ENCODE measurements at regions not wholly inside any gene's neighbourhood (a gene's known extent, or its start where the extent isn't known, plus 50 kb on each side); places are given as distances from the start of the nearest gene placed in this dataset.
"Not testable (repeated sequence)": the region's sequence is repeated elsewhere in the genome, so short reads cannot be mapped to it uniquely, and the experiment has no call there.

DNA sequence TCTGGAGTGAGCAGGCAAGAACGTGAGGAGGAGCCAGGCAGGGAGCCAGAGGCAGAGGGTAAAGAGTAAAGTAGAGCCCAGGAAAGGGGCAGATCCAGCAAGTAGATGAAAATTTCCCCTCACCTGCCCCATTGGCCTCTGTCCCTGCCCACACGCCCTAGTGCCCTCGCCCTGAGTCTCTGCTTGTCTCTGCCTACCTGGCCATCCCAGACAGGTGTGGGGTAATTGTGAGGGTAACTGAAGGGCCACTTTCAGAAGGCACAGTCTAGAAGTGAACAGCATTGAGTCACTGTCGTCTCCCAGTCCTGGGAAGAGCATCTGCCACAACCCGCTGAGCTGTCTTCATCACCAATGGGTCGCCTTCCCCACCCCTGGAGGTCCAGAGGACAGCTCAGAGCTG, 1756.8 kb downstream of the TP53TG3F start:
- TF ChIP-seq, protein P1, sequence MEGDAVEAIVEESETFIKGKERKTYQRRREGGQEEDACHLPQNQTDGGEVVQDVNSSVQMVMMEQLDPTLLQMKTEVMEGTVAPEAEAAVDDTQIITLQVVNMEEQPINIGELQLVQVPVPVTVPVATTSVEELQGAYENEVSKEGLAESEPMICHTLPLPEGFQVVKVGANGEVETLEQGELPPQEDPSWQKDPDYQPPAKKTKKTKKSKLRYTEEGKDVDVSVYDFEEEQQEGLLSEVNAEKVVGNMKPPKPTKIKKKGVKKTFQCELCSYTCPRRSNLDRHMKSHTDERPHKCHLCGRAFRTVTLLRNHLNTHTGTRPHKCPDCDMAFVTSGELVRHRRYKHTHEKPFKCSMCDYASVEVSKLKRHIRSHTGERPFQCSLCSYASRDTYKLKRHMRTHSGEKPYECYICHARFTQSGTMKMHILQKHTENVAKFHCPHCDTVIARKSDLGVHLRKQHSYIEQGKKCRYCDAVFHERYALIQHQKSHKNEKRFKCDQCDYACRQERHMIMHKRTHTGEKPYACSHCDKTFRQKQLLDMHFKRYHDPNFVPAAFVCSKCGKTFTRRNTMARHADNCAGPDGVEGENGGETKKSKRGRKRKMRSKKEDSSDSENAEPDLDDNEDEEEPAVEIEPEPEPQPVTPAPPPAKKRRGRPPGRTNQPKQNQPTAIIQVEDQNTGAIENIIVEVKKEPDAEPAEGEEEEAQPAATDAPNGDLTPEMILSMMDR (IDR thresholded peaks at IDR 0.05; ENCODE audit: insufficient read depth, low read depth, low read length), result not testable (repeated sequence)
- TF ChIP-seq EZH2 (IDR thresholded peaks at IDR 0.05; ENCODE audit: insufficient read depth, low read length), result not testable (repeated sequence)

Data from astrocyte (in vitro differentiated cells and primary cell).